ENCODE measurements at regions not wholly inside any gene's neighbourhood (a gene's known extent, or its start where the extent isn't known, plus 50 kb on each side); places are given as distances from the start of the nearest gene placed in this dataset.

GRCh38 chr10:2300231-2300630 lies 562.9 kb upstream of the ADARB2 start:
- no peak for DNase-seq

- DNase-seq, result no peak
Measured at GRCh38 chr10:2296179-2296891, 559.0 kb upstream of the ADARB2 start.

GRCh38 chr10:2294739-2295138 lies 557.4 kb upstream of the ADARB2 start:
- DNase-seq, result no peak

- DNase-seq, result no peak
Measured at GRCh38 chr10:2284071-2284470, 546.7 kb upstream of the ADARB2 start.

- no peak for DNase-seq
Measured at GRCh38 chr10:2282202-2282601, 544.9 kb upstream of the ADARB2 start.

GRCh38 chr10:2280713-2281300 lies 543.5 kb upstream of the ADARB2 start:
- no peak for DNase-seq

- DNase-seq, result no peak
Measured at GRCh38 chr10:2279711-2280110, 542.4 kb upstream of the ADARB2 start.

DNA sequence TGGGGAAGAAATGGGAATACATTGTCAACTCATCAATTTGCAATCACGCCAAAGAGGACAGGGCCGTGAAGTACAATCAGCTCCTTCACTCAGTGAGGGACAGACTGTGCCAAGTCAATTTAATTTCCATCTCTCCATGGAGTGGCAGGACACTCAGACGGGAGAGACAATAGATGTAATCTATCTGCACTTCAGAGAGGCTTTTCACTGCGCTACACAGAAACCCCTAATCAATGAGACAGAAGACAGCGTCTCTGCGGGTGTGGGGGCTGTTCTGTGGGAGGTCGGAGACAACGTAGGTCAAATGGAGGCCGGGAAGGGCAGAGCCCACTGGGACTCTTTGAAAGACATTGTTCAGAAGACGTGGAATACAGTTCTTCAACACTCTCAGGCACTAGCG lies 541.0 kb upstream of the ADARB2 start:
- no peak for DNase-seq

DNA sequence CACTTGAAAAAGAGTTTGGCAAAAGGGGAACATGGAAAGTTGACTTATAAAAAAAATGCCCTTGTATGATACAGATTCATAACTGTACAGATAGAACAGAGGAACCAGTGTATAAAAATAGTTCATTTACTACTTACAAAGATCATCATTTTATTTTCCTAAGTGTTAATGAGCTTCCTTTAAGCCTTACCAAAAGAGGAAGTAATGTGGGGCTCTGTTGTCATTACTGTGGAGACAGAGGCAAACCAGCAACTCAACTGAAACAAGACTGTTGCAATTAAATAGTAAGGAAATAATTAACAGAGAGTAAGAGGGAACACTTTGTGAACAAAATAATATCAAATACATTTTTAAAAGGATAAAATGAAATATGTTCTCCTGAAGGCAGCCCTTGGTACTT lies 526.2 kb upstream of the ADARB2 start:
- no peak for DNase-seq

DNA sequence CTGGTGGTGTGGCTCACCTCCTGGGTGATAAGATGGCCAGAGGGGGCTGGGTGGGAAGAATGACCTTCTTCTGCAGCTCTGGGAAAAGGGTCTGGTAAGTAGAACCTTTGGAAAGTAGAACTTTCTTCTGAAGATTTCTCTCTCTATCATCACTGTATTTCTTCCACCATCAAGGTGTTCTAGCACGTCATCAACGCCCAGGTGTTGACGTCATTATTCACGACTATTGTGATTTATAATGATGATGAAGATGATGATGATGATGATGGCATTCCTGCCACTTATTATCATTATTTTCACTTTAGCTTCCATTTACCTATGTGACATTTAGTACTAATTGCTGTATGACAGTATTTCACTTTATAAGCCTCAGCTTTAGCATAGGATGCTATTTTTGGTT lies 525.6 kb upstream of the ADARB2 start:
- DNase-seq, result no peak

- DNase-seq, result no peak
Measured at GRCh38 chr10:2262333-2262732, 525.0 kb upstream of the ADARB2 start.

DNA sequence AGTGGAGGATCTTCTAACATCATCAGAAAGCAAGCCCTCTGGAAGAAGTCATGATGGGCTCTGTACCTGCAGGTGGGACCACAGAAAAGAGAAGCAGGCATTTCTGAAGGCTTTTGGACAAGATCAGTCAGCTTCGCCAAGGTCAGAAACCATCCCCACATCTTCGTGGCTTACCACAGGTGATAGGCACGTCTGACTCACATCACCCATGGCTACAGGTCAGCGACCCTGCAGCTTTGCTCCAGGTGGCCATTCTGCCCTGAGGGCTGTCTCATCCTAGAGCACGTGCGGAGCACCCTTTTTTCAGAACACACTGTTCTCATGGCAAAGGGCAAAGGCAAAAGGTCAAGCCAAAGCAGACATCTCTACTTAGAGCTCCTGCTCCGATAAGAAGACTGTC lies 518.9 kb upstream of the ADARB2 start:
- DNase-seq, result no peak

GRCh38 chr10:2252096-2252495 lies 514.8 kb upstream of the ADARB2 start:
- DNase-seq, result no peak

- no peak for DNase-seq
Measured at GRCh38 chr10:2251631-2252030, 514.3 kb upstream of the ADARB2 start.

GRCh38 chr10:2246747-2247146 lies 509.4 kb upstream of the ADARB2 start:
- no peak for DNase-seq

DNA sequence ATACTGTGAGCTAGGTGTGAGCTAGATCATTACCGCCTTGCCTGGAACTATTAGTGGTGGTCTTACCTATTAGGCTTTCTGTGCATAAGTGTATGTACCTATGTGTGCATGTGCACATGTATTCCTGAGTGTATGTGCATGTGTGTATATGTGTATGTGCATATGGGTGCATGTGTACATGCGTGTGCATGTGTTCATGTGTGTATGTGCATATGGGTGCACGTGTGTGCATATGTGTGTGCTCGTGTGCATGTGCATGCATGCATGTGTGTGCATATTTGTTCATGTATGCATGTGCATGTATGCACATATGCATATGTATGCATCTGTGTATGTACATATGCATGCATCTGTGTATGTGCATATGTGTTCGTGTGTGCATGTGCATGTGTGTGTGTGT lies 508.3 kb upstream of the ADARB2 start:
- no peak for DNase-seq

GRCh38 chr10:2244471-2244870 lies 507.1 kb upstream of the ADARB2 start:
- DNase-seq, result no peak

DNA sequence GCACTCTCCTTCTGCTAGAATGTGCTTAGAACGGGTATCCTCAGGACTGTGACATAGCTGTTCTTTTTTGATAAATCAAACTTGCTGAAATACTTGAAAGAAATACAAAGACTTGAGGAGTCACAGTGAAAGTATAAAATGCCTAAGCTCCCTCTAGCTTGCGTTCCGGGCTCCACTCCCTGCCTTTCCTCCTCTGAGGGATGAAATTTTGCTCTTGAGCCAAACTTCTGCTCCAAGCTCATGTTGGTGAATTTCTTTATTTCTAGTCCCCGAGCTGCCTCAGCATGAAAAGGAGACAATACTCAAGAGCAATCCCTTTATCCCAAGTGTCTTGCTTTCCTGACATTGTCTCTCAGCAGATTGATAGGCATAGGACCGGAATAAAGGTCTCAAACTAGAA lies 499.6 kb upstream of the ADARB2 start:
- DNase-seq, result no peak

DNA sequence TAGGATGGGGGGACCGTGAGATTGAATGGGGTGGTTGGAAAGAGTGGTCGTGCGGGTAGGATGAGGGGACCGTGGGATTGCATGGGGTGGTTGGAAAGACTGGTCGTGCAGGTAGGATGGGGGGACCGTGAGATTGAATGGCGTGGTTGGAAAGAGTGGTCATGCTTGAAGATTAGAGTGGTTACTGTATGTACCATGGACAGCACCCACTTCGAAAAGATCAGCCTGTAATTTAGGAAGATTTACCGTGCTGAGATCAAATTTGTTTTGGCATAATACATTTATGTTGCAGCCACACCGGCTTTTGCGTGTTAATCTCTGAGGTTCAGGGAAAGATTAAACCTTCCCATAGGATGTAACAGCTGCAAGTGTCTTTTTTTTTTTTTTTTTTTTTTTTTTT lies 495.2 kb upstream of the ADARB2 start:
- DNase-seq, result no peak

DNA sequence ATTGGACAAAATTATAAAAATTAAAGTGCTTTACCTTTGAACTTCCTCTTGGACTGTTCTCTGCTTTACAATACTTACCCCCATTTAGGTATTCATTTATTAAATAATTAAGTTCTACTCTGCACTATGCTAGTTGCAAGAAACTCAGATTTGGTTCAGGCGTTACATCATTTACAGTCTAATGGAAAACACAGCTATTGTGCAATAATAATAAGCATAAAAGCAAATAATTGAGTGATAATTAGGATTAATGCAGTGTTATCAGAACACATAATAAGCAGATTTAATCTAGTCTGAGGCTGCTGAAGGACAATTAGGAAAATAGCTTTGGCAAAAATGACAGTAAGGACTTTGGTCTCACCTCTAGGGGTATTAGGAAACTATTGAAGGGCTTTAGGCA lies 493.2 kb upstream of the ADARB2 start:
- DNase-seq, result no peak

- no peak for DNase-seq
Measured at GRCh38 chr10:2228320-2228901, 491.1 kb upstream of the ADARB2 start.

GRCh38 chr10:2225609-2226008 lies 488.3 kb upstream of the ADARB2 start:
- DNase-seq, result no peak

GRCh38 chr10:2223548-2224320 lies 486.4 kb upstream of the ADARB2 start:
- no peak for DNase-seq

DNA sequence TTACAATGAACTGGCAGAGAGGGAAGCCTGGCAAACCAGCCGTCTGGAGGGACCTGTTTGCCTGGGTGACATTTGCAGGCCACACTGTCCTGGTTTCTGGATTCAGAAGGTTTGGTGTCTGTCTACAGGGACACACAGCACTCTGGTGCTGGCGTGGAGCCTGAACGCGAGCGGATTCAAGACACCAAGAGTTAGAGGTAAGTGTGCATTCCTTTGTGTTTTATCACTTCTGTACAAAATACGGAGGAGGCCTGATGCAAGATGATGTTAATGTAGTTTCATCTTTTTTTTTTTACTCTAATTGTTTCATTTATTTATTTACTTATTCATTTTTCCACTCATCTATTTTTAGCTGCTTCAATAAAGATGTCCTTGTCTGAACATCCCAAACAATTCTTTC lies 485.3 kb upstream of the ADARB2 start:
- no peak for DNase-seq
